ENCODE measurements at regions not wholly inside any gene's neighbourhood (a gene's known extent, or its start where the extent isn't known, plus 50 kb on each side); places are given as distances from the start of the nearest gene placed in this dataset.

DNA sequence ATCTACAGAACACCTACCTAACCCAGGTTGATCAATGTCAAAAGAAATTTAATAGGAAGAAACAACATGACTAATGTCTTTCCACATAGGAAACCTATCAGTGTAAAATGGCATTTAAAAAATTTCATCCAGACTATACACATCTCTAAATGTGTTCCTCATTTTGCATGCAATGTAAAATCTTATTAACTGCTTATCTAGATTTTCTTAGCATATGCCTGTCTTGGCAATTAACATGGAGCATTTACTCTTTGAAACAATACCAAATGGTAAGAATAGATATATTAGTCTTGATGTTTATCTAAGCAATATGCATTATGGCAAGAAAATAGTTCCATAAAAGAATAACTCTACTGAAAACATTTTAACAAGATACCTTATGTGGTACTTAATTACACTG lies 199.8 kb downstream of the TRAM1L1 start:
- intact Hi-C loops (cut with DNase I), result no loop called here
- no peaks in the 10 kb centered on the region for H3K4me1 ChIP-seq
- H3K27ac ChIP-seq, result no peak overlapping the region

DNA sequence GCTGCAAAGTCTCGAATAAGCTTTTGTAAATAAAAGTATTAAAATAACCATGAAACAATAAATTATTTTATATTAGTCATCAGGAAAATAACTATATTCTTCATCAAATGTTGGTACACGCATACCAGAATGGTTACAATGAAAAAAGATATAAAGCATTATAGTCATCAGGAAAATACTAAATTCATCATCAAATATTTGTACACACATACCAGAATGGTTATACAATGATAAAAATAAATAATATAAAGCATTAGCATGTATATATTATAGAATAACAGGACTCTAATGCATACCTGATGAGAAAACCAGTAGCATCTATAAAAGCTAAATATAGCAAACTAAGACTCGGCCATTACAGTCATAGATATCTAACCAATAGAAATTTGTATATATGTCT lies 202.9 kb downstream of the TRAM1L1 start:
- no peaks in the 10 kb centered on the region for H3K27me3 ChIP-seq
- no peak for DNase-seq (ENCODE audit: extremely low spot score in 2 of 2)
- no peak overlapping the region for H3K27ac ChIP-seq
- no peaks in the 10 kb centered on the region for H3K4me1 ChIP-seq
- no peaks in the 10 kb centered on the region for H3K9me3 ChIP-seq
- intact Hi-C loops (cut with DNase I), result no loop called here
- TF ChIP-seq POLR2A (IDR thresholded peaks at IDR 0.05) (no peak), POLR2AphosphoS5 (IDR thresholded peaks at IDR 0.05; ENCODE audit: insufficient read depth in 1 of 2, low read depth in 1 of 2) (no peak), CTCF (IDR thresholded peaks at IDR 0.05) (no peak)
- no peak overlapping the region for H3K4me3 ChIP-seq
- no peaks in the 10 kb centered on the region for H3K36me3 ChIP-seq

More for the DNA sequence above, 199.8 kb downstream of the TRAM1L1 start:
- no peak for TF ChIP-seq CTCF (IDR thresholded peaks at IDR 0.05)
- Histone ChIP-seq H3K36me3 (no peaks in the 10 kb centered on the region), H3K9me3 (no peaks in the 10 kb centered on the region), H3K4me3 (no peak overlapping the region), H3K27me3 (no peaks in the 10 kb centered on the region)
- DNase-seq (ENCODE audit: extremely low spot score in 2 of 2), result no peak

DNA sequence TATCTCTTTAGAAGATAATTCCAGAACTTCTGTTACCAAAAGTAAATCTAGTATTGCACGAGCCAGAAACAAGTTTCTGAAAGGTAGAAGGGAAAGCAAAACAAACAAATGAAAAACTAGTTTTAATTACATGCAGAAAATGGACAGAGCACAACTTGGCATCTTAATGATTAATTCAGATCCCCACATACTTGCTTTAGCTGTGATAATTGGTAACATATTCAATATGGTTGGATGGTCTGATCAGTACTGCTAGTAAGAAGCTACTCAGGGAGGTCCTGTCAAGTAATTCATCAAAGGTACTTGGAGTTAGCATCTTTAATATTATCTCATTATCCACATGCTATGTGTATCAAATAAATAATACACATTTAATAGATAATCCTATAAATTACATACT lies 204.3 kb downstream of the TRAM1L1 start:
- Histone ChIP-seq H3K27ac (no peak overlapping the region), H3K4me3 (no peak overlapping the region), H3K4me1 (no peaks in the 10 kb centered on the region), H3K36me3 (no peaks in the 10 kb centered on the region), H3K9me3 (no peaks in the 10 kb centered on the region), H3K27me3 (no peaks in the 10 kb centered on the region)
- DNase-seq (ENCODE audit: extremely low spot score in 2 of 2), result no peak
- TF ChIP-seq POLR2A (IDR thresholded peaks at IDR 0.05) (no peak), CTCF (IDR thresholded peaks at IDR 0.05) (no peak)
- intact Hi-C loops (cut with DNase I), result no loop called here

DNA sequence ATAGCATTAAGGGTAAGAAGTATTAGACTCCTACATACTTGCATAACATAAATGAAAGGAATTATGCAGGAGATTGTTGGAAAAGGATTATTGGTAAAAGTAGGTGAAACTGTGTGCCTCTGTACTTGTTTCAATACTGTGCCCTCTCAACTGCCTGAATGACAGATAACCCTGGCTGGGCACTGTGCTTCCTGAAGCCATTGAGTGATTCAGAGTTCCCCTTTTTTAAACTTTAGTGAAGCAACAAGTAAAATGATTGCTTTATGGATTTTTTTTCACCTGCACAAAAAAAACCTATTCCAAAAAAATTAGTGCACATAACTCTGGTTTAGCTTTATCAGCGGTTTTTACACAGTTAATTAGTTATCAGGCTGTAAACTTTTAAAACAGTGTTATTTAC lies 204.8 kb downstream of the TRAM1L1 start:
- intact Hi-C loops (cut with DNase I), result no loop called here
- Histone ChIP-seq H3K27me3 (no peaks in the 10 kb centered on the region), H3K36me3 (no peaks in the 10 kb centered on the region), H3K27ac (no peak overlapping the region), H3K4me1 (no peaks in the 10 kb centered on the region), H3K9me3 (no peaks in the 10 kb centered on the region), H3K4me3 (no peak overlapping the region)
- TF ChIP-seq CTCF (IDR thresholded peaks at IDR 0.05) (no peak), POLR2AphosphoS5 (IDR thresholded peaks at IDR 0.05; ENCODE audit: insufficient read depth in 1 of 2, low read depth in 1 of 2) (no peak), POLR2A (IDR thresholded peaks at IDR 0.05) (no peak)
- no peak for DNase-seq (ENCODE audit: extremely low spot score in 2 of 2)

DNA sequence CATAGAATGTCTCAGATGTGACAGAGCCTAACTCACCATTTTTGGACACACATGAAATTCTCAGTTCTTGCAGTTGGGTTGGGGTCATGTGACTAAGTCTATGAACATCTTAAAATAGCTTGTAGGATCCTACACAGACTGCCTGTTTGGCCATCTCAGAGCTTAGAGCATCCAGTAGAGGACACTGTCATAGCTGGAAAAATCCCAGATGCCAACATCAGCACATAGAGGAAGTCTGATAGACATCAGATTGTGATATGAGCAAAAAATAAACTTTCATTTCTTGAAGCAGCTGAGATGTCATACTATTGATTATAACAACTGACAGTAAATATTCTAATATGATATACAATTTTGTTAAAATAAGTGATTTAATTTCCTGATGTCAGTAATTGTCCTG lies 207.1 kb downstream of the TRAM1L1 start:
- Histone ChIP-seq H3K4me1 (no peaks in the 10 kb centered on the region), H3K36me3 (no peaks in the 10 kb centered on the region), H3K27me3 (no peaks in the 10 kb centered on the region), H3K9me3 (no peaks in the 10 kb centered on the region), H3K27ac (no peak overlapping the region), H3K4me3 (no peak overlapping the region)
- no peak for DNase-seq (ENCODE audit: extremely low spot score in 2 of 2)
- TF ChIP-seq POLR2A (IDR thresholded peaks at IDR 0.05) (no peak), CTCF (IDR thresholded peaks at IDR 0.05) (no peak), POLR2AphosphoS5 (IDR thresholded peaks at IDR 0.05; ENCODE audit: insufficient read depth in 1 of 2, low read depth in 1 of 2) (no peak)
- intact Hi-C loops (cut with DNase I), result no loop called here

All from vagina (tissue), 2 donors.